NCI-H2196 treated with DMSO at 0.1 percent for 48 hours (cell line): ENCODE measurements at regions not wholly inside any gene's neighbourhood (a gene's known extent, or its start where the extent isn't known, plus 50 kb on each side); places are given as distances from the start of the nearest gene placed in this dataset.
A peak's percentile ranks its signal among the peaks of the same experiment; 100 is the strongest.

ENCODE experiments used
- DNase-seq: peaks from one replicate; lab custom pipeline; 2025; ENCODE audit not compliant: unreplicated experiment; lab: John Stamatoyannopoulos, UW

GRCh38 chr5:96043446-96043845, 81.8 kb upstream of the ELL2 start:
- DNase-seq, result no peak

DNA sequence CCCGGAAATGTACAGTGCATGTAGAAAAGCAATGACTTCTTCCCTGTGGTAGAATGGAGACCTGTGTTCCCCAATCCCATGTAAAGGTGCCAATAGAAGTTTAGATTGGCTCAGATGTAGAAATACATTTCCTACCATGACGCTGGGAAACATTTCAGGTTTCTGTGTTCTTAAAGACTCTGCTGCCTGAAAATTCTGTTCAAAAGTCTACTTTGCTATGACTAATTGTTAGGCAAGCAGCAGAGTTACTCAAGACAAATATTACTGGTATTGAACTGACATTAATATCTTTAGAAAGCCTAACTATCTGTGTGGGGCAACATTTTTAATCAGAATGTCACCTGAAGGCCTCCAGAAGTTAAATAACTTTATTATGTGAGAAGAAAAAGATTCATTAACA, 75.5 kb upstream of the ELL2 start:
- no peak for DNase-seq

- DNase-seq, result peak; percentile 7
Measured at GRCh38 chr5:96036301-96036700, 74.7 kb upstream of the ELL2 start.

DNA sequence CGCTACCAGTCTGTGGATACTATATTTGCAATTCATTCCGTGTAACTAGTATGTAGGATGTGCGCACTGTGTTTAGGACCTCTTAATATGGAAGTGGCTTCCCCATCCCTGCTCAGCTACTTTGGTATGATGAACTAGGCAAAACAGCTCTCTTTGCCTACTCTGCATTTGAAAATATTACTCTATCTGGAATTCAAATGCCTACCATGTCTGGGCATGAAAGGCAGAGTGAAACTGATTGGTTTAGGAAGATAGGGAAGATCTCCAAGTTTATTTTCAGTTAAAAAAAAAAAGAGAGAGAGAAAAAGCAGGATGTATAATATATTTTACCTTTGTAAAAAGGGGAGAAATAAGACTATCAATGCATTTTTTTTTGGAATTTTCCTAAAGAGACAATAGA, 74.1 kb upstream of the ELL2 start:
- no peak for DNase-seq

- no peak for DNase-seq
Measured at GRCh38 chr5:96033116-96033515, 71.5 kb upstream of the ELL2 start.

DNA sequence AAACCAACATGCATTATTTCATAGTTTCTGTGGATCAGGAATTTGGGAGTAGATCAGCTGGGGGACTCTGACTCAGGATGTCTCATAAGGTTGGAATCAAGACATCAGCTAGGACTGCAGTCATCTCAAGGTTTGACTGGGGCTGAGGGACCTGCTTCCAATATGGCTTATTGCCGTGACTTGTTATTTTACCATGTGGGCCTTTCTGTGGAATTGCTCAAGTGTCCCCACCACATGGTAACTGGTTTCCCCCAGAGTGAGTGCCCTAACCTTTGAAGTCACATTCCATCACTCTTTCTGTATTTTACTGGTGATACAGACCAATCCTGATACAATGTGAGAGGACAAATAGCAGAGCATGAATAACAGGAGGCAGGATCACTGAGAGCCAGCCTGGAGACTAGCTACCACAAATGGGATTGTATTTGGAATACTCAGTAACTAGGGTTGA, 70.2 kb upstream of the ELL2 start:
- no peak for DNase-seq

DNA sequence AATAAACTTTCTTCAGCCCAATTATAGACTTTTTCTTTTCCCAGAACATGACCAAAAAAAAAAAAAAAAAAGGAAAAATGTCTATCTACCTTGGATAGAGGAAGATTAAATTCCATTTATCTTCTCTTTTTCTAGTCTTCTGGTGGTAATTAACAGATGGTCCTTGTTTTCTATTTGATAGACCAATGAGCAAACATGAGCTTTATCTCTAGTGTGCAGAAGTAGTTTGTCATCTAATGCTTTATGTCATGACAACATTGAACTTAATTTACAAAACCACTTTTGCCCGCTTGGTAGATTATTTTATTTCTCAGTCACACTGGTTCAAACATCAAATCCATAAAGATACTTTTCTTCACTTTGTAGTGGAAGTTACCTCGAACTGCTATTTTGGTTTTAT, 69.5 kb upstream of the ELL2 start:
- no peak for DNase-seq

GRCh38 chr5:96026406-96027041, 64.9 kb upstream of the ELL2 start:
- DNase-seq, result no peak

DNA sequence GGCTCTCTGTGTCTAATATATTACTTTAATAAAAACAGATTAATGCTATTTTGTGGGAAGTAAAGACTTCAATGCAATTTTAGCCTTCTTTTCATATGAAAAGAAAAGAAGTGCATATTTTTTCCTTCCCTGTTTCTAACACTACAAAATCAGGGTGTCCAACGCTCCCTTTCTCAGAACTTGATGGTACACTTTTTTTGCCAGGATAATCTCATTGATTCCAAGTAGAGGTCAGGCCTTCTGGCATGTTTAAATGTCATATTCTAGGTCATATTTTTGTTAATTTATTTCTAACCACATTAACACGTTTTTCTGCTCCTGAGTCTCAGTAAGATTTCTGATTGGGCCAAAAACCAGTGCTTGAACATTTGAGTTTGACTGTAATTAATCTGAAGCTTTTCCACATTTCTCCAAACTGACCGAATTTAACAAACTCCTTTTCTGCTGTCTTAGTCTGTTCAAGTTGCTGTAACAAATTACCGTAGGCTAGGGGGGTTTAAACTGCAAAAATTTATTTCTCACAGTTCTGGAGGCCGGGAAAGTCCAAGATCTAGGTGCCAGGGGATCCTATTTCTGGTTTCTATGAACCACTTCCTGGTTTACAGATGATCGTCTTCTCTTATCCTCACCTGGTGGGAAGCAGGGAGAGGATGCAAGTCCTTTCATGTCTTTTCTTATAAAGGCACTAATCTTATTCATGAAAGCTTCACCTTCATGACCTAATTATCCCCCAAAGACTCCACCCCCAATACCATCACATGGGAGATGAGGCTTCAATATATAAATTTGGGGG, 63.2 kb upstream of the ELL2 start:
- no peak for DNase-seq

DNA sequence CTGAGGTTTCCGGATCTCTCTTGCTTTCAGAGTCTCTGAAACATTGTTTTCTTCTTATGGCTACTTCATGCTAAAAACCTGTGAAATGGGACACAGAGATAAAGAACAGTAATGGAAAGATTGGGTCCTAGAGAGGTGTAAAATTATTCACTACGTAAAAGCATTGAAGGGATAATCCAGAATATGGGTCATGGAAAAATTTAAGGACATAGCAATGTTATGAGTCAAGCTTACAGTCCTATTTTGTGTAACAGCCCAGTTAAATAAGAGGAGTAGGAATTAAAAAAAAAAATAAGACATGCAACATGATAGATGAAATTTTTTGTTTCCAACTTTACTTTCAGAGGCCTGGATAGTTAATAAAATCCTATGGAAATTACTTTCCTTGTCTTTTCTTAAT, 61.9 kb upstream of the ELL2 start:
- no peak for DNase-seq

GRCh38 chr5:96022971-96023370, 61.3 kb upstream of the ELL2 start:
- no peak for DNase-seq

GRCh38 chr5:96017951-96018350, 56.3 kb upstream of the ELL2 start:
- DNase-seq, result no peak

- no peak for DNase-seq
Measured at GRCh38 chr5:96016216-96016615, 54.6 kb upstream of the ELL2 start.

- no peak for DNase-seq
Measured at GRCh38 chr5:96015709-96016108, 54.1 kb upstream of the ELL2 start.

- no peak for DNase-seq
Measured at GRCh38 chr5:96014395-96014794, 52.7 kb upstream of the ELL2 start.

- no peak for DNase-seq
Measured at GRCh38 chr5:96013254-96013653, 51.6 kb upstream of the ELL2 start.

- DNase-seq, result no peak
Measured at GRCh38 chr5:96012399-96012798, 50.7 kb upstream of the ELL2 start.
